ENCODE measurements at regions not wholly inside any gene's neighbourhood (a gene's known extent, or its start where the extent isn't known, plus 50 kb on each side); places are given as distances from the start of the nearest gene placed in this dataset.

- Histone ChIP-seq H3K79me2 (ENCODE audit: control insufficient read depth, insufficient read depth, low read length, unreplicated experiment) (no peaks in the 10 kb centered on the region), H3K36me3 (ENCODE audit: insufficient read depth, low read length) (no peaks in the 10 kb centered on the region), H3K27me3 (ENCODE audit: insufficient read depth, low read length) (no peaks in the 10 kb centered on the region), H3K27ac (ENCODE audit: low read depth, low read length) (no peak overlapping the region), H3K4me1 (ENCODE audit: control insufficient read depth, insufficient read depth, low read length, unreplicated experiment) (no peaks in the 10 kb centered on the region), H2AFZ (ENCODE audit: low read length, unreplicated experiment) (no peak overlapping the region), H3K4me3 (ENCODE audit: low read depth, low read length) (no peak overlapping the region)
Observed at GRCh38 chr15:97691078-97691477, 269.4 kb upstream of the ARRDC4 start.

- no peaks in the 10 kb centered on the region for H3K36me3 ChIP-seq (ENCODE audit: insufficient read depth, low read length)
- no peaks in the 10 kb centered on the region for H3K27me3 ChIP-seq (ENCODE audit: insufficient read depth, low read length)
- H3K4me1 ChIP-seq (ENCODE audit: control insufficient read depth, insufficient read depth, low read length, unreplicated experiment) = no peaks in the 10 kb centered on the region
- H3K4me3 ChIP-seq (ENCODE audit: low read depth, low read length) = no peak overlapping the region
- H3K27ac ChIP-seq (ENCODE audit: low read depth, low read length) = no peak overlapping the region
- H3K79me2 ChIP-seq (ENCODE audit: control insufficient read depth, insufficient read depth, low read length, unreplicated experiment) = no peaks in the 10 kb centered on the region
- no peak overlapping the region for H2AFZ ChIP-seq (ENCODE audit: low read length, unreplicated experiment)
Observed at GRCh38 chr15:97691799-97692198, 268.7 kb upstream of the ARRDC4 start.

- H3K27me3 ChIP-seq (ENCODE audit: insufficient read depth, low read length) = no peaks in the 10 kb centered on the region
- no peak overlapping the region for H3K4me3 ChIP-seq (ENCODE audit: low read depth, low read length)
- no peaks in the 10 kb centered on the region for H3K79me2 ChIP-seq (ENCODE audit: control insufficient read depth, insufficient read depth, low read length, unreplicated experiment)
- no peak overlapping the region for H3K27ac ChIP-seq (ENCODE audit: low read depth, low read length)
- no peaks in the 10 kb centered on the region for H3K36me3 ChIP-seq (ENCODE audit: insufficient read depth, low read length)
- H3K4me1 ChIP-seq (ENCODE audit: control insufficient read depth, insufficient read depth, low read length, unreplicated experiment) = no peaks in the 10 kb centered on the region
- no peak overlapping the region for H2AFZ ChIP-seq (ENCODE audit: low read length, unreplicated experiment)
Observed at GRCh38 chr15:97692301-97693015, 268.0 kb upstream of the ARRDC4 start.

- Histone ChIP-seq H3K4me3 (ENCODE audit: low read depth, low read length) (no peak overlapping the region), H2AFZ (ENCODE audit: low read length, unreplicated experiment) (no peak overlapping the region), H3K36me3 (ENCODE audit: insufficient read depth, low read length) (no peaks in the 10 kb centered on the region), H3K27me3 (ENCODE audit: insufficient read depth, low read length) (no peaks in the 10 kb centered on the region), H3K27ac (ENCODE audit: low read depth, low read length) (no peak overlapping the region), H3K79me2 (ENCODE audit: control insufficient read depth, insufficient read depth, low read length, unreplicated experiment) (no peaks in the 10 kb centered on the region), H3K4me1 (ENCODE audit: control insufficient read depth, insufficient read depth, low read length, unreplicated experiment) (no peaks in the 10 kb centered on the region)
Observed at GRCh38 chr15:97694456-97694855, 266.0 kb upstream of the ARRDC4 start.

- no peak overlapping the region for H2AFZ ChIP-seq (ENCODE audit: low read length, unreplicated experiment)
- H3K4me1 ChIP-seq (ENCODE audit: control insufficient read depth, insufficient read depth, low read length, unreplicated experiment) = no peaks in the 10 kb centered on the region
- no peaks in the 10 kb centered on the region for H3K27me3 ChIP-seq (ENCODE audit: insufficient read depth, low read length)
- H3K79me2 ChIP-seq (ENCODE audit: control insufficient read depth, insufficient read depth, low read length, unreplicated experiment) = no peaks in the 10 kb centered on the region
- H3K4me3 ChIP-seq (ENCODE audit: low read depth, low read length) = no peak overlapping the region
- H3K36me3 ChIP-seq (ENCODE audit: insufficient read depth, low read length) = no peaks in the 10 kb centered on the region
- H3K27ac ChIP-seq (ENCODE audit: low read depth, low read length) = no peak overlapping the region
Observed at GRCh38 chr15:97703400-97703799, 257.1 kb upstream of the ARRDC4 start.

- H2AFZ ChIP-seq (ENCODE audit: low read length, unreplicated experiment) = no peak overlapping the region
- H3K27me3 ChIP-seq (ENCODE audit: insufficient read depth, low read length) = no peaks in the 10 kb centered on the region
- H3K4me1 ChIP-seq (ENCODE audit: control insufficient read depth, insufficient read depth, low read length, unreplicated experiment) = no peaks in the 10 kb centered on the region
- no peaks in the 10 kb centered on the region for H3K36me3 ChIP-seq (ENCODE audit: insufficient read depth, low read length)
- no peaks in the 10 kb centered on the region for H3K79me2 ChIP-seq (ENCODE audit: control insufficient read depth, insufficient read depth, low read length, unreplicated experiment)
- H3K27ac ChIP-seq (ENCODE audit: low read depth, low read length) = no peak overlapping the region
- H3K4me3 ChIP-seq (ENCODE audit: low read depth, low read length) = no peak overlapping the region
Observed at GRCh38 chr15:97706059-97706458, 254.4 kb upstream of the ARRDC4 start.

GRCh38 chr15:97708252-97708651 is 252.3 kb upstream of the ARRDC4 start:
- H3K79me2 ChIP-seq (ENCODE audit: control insufficient read depth, insufficient read depth, low read length, unreplicated experiment) = no peaks in the 10 kb centered on the region
- H3K27ac ChIP-seq (ENCODE audit: low read depth, low read length) = no peak overlapping the region
- no peaks in the 10 kb centered on the region for H3K36me3 ChIP-seq (ENCODE audit: insufficient read depth, low read length)
- no peak overlapping the region for H2AFZ ChIP-seq (ENCODE audit: low read length, unreplicated experiment)
- no peak overlapping the region for H3K4me3 ChIP-seq (ENCODE audit: low read depth, low read length)
- no peaks in the 10 kb centered on the region for H3K4me1 ChIP-seq (ENCODE audit: control insufficient read depth, insufficient read depth, low read length, unreplicated experiment)
- H3K27me3 ChIP-seq (ENCODE audit: insufficient read depth, low read length) = no peaks in the 10 kb centered on the region

- no peaks in the 10 kb centered on the region for H3K36me3 ChIP-seq (ENCODE audit: insufficient read depth, low read length)
- H2AFZ ChIP-seq (ENCODE audit: low read length, unreplicated experiment) = no peak overlapping the region
- H3K4me3 ChIP-seq (ENCODE audit: low read depth, low read length) = no peak overlapping the region
- H3K4me1 ChIP-seq (ENCODE audit: control insufficient read depth, insufficient read depth, low read length, unreplicated experiment) = no peaks in the 10 kb centered on the region
- no peaks in the 10 kb centered on the region for H3K79me2 ChIP-seq (ENCODE audit: control insufficient read depth, insufficient read depth, low read length, unreplicated experiment)
- H3K27ac ChIP-seq (ENCODE audit: low read depth, low read length) = no peak overlapping the region
- H3K27me3 ChIP-seq (ENCODE audit: insufficient read depth, low read length) = no peaks in the 10 kb centered on the region
Observed at GRCh38 chr15:97712530-97712929, 248.0 kb upstream of the ARRDC4 start.

GRCh38 chr15:97717806-97718205 is 242.7 kb upstream of the ARRDC4 start:
- Histone ChIP-seq H3K79me2 (ENCODE audit: control insufficient read depth, insufficient read depth, low read length, unreplicated experiment) (no peaks in the 10 kb centered on the region), H3K4me1 (ENCODE audit: control insufficient read depth, insufficient read depth, low read length, unreplicated experiment) (no peaks in the 10 kb centered on the region), H3K27ac (ENCODE audit: low read depth, low read length) (no peak overlapping the region), H2AFZ (ENCODE audit: low read length, unreplicated experiment) (no peak overlapping the region), H3K36me3 (ENCODE audit: insufficient read depth, low read length) (no peaks in the 10 kb centered on the region), H3K27me3 (ENCODE audit: insufficient read depth, low read length) (no peaks in the 10 kb centered on the region), H3K4me3 (ENCODE audit: low read depth, low read length) (no peak overlapping the region)

GRCh38 chr15:97718509-97718908 is 242.0 kb upstream of the ARRDC4 start:
- no peaks in the 10 kb centered on the region for H3K4me1 ChIP-seq (ENCODE audit: control insufficient read depth, insufficient read depth, low read length, unreplicated experiment)
- no peaks in the 10 kb centered on the region for H3K79me2 ChIP-seq (ENCODE audit: control insufficient read depth, insufficient read depth, low read length, unreplicated experiment)
- no peak overlapping the region for H2AFZ ChIP-seq (ENCODE audit: low read length, unreplicated experiment)
- H3K36me3 ChIP-seq (ENCODE audit: insufficient read depth, low read length) = no peaks in the 10 kb centered on the region
- no peak overlapping the region for H3K27ac ChIP-seq (ENCODE audit: low read depth, low read length)
- H3K4me3 ChIP-seq (ENCODE audit: low read depth, low read length) = no peak overlapping the region
- H3K27me3 ChIP-seq (ENCODE audit: insufficient read depth, low read length) = no peaks in the 10 kb centered on the region

GRCh38 chr15:97728791-97729190 is 231.7 kb upstream of the ARRDC4 start:
- Histone ChIP-seq H3K4me3 (ENCODE audit: low read depth, low read length) (no peak overlapping the region), H3K36me3 (ENCODE audit: insufficient read depth, low read length) (no peaks in the 10 kb centered on the region), H3K4me1 (ENCODE audit: control insufficient read depth, insufficient read depth, low read length, unreplicated experiment) (no peaks in the 10 kb centered on the region), H3K27ac (ENCODE audit: low read depth, low read length) (no peak overlapping the region), H3K27me3 (ENCODE audit: insufficient read depth, low read length) (no peaks in the 10 kb centered on the region), H2AFZ (ENCODE audit: low read length, unreplicated experiment) (no peak overlapping the region), H3K79me2 (ENCODE audit: control insufficient read depth, insufficient read depth, low read length, unreplicated experiment) (no peaks in the 10 kb centered on the region)
